ENCODE measurements at regions not wholly inside any gene's neighbourhood (a gene's known extent, or its start where the extent isn't known, plus 50 kb on each side); places are given as distances from the start of the nearest gene placed in this dataset.

GRCh38 chr16:48102083-48103008 lies 53.4 kb downstream of the ABCC12 start:
- H2AFZ ChIP-seq (ENCODE audit: low read depth, low read length) = no peak overlapping the region
- ChIA-PET CTCF (ENCODE audit: low intra/inter-chr PET ratio) (no interaction called here), POLR2A (no interaction called here)
- DNase-seq (ENCODE audit: extremely low read depth in 1 of 4, low spot score in 3 of 4) (no peak), FAIRE-seq (no peak), ATAC-seq (no peak; the same call in 2 of the 3 replicates)
- no TSS peak for BruUV-seq (replicated peaks)
- no peaks in the 10 kb centered on the region for H3K9me3 ChIP-seq (replicated peaks; ENCODE audit: control insufficient read depth, insufficient read depth, low read depth, low read length)
- no peaks in the 10 kb centered on the region for H3K36me3 ChIP-seq (ENCODE audit: control insufficient read depth, insufficient read depth, low read length)
- WGBS (ENCODE audit: insufficient coverage, low coverage, missing lambda C conversion rate) = 0% methylated on average over 15 of the region's 15 CpGs
- no peaks in the 10 kb centered on the region for H4K20me1 ChIP-seq (replicated peaks; ENCODE audit: control insufficient read depth, insufficient read depth, low read length)
- no peaks in the 10 kb centered on the region for H3K79me2 ChIP-seq (ENCODE audit: control insufficient read depth, insufficient read depth, low read length)
- in situ Hi-C loops (cut with MboI) (no loop called here), intact Hi-C loops (cut with micrococcal nuclease) (no loop called here)
- TF ChIP-seq THRA (IDR thresholded peaks at IDR 0.05) (no peak), FOXA1 (IDR thresholded peaks at IDR 0.05; ENCODE audit: borderline replicate concordance) (no peak), SIRT6 (IDR thresholded peaks at IDR 0.05; ENCODE audit: low read depth, low read length) (no peak), ZNF146 (CRISPR knock-in tag; IDR thresholded peaks at IDR 0.05; ENCODE audit: unreplicated experiment) (no peak), ZNF76 (CRISPR knock-in tag; IDR thresholded peaks at IDR 0.05; ENCODE audit: borderline replicate concordance) (no peak), MYC (IDR thresholded peaks at IDR 0.05; ENCODE audit: low read depth, low read length) (no peak), MYC (CRISPR knock-in tag; IDR thresholded peaks at IDR 0.05; ENCODE audit: borderline replicate concordance, low read depth) (no peak), CREBBP (IDR thresholded peaks at IDR 0.05; ENCODE audit: low read depth, low read length) (no peak), U2AF2 (optimal IDR thresholded peaks at IDR 0.05; ENCODE audit: low read depth, low read length) (no peak)
- H3K4me3 ChIP-seq = no peak overlapping the region
- peaks cover 24 to 52% of the 10 kb centered on the region in 2 experiments; a peak in 4 of 5 replicates for H3K27me3 ChIP-seq (ENCODE audit: control insufficient read depth in 2 of 2, insufficient read depth in 2 of 2, low read length in 2 of 2)
- H3K4me2 ChIP-seq (ENCODE audit: insufficient read depth, low read length) = no peak overlapping the region
- H3K27ac ChIP-seq (ENCODE audit: extremely low read depth, low read depth, low read length) = no peak overlapping the region
- no peaks in the 10 kb centered on the region; a peak in 1 of 5 replicates for H3K4me1 ChIP-seq (replicated peaks in 1 of 2; ENCODE audit: control insufficient read depth in 2 of 2, insufficient read depth in 2 of 2, low read length in 2 of 2)
- no peaks in the 10 kb centered on the region for H3K9me1 ChIP-seq (ENCODE audit: control insufficient read depth, insufficient read depth, low read length)
- H3K9ac ChIP-seq (ENCODE audit: insufficient read depth in 1 of 2, low read depth in 2 of 2, low read length in 2 of 2) = no peak overlapping the region
